Activated naive CD8-positive, alpha-beta T cell treated with anti-CD3 and anti-CD28 coated beads, Interleukin-2, amount 10 ng/mL, durations not matched to agents 7 days and 5 days (primary cell): ENCODE measurements at regions not wholly inside any gene's neighbourhood (a gene's known extent, or its start where the extent isn't known, plus 50 kb on each side); places are given as distances from the start of the nearest gene placed in this dataset.

ENCODE experiments used
- ATAC-seq: fragments of 150-1000 bp; cut with Tn5 transposase; one replicate; pipeline ENCODE4 v1.10.0; 2021; ENCODE audit warnings: low read depth, moderate library complexity
- POLR2A ChIA-PET: fragments of 350-600 bp; sonication (Branson Sonifier 250); formaldehyde crosslinking; loops from one replicate; lab custom pipeline; 2021; ENCODE audit warnings: antibody characterized with exemption; lab: Charles Lee
- DNase-seq: peaks from one replicate; pipeline ENCODE4 v3.0.0; 2021
- H3K27ac Mint-ChIP-seq: one replicate; pipeline ENCODE4 v1.8.0; 2022; ENCODE audit warnings: mild to moderate bottlenecking, mixed read lengths
- H3K27me3 Mint-ChIP-seq: one replicate; pipeline ENCODE4 v1.8.0; 2022; ENCODE audit warnings: mild to moderate bottlenecking, moderate library complexity, mixed read lengths
- H3K36me3 Mint-ChIP-seq: one replicate; pipeline ENCODE4 v1.8.0; 2021; ENCODE audit warnings: mild to moderate bottlenecking, mixed read lengths
- H3K4me1 Mint-ChIP-seq: one replicate; pipeline ENCODE4 v1.8.0; 2021; ENCODE audit warnings: mixed read lengths
- H3K4me3 Mint-ChIP-seq: one replicate; pipeline ENCODE4 v1.8.0; 2022; ENCODE audit warnings: mild to moderate bottlenecking, moderate library complexity, mixed read lengths
- H3K9me3 Mint-ChIP-seq: one replicate; pipeline ENCODE4 v1.8.0; 2021; ENCODE audit warnings: mixed read lengths

- no peak for ATAC-seq
- POLR2A ChIA-PET = no interaction called here
- H3K4me1 Mint-ChIP-seq = no peaks in the 10 kb centered on the region
Measured at GRCh38 chr15:38035701-38036100, 101.3 kb downstream of the TMCO5A start.

GRCh38 chr15:38036790-38037338 is 102.4 kb downstream of the TMCO5A start:
- no peak for ATAC-seq
- no peak for DNase-seq
- POLR2A ChIA-PET = interaction anchor here (0.6 kb wide), 1 partner anchor 57 kb away, joined by 5 read pairs; no protein-coding TSS in a partner anchor
- Mint-ChIP-seq H3K4me3 (no peak overlapping the region), H3K9me3 (no peaks in the 10 kb centered on the region), H3K27ac (no peak overlapping the region), H3K4me1 (no peaks in the 10 kb centered on the region), H3K36me3 (no peaks in the 10 kb centered on the region), H3K27me3 (peaks cover 6% of the 10 kb centered on the region)

More at GRCh38 chr15:38035701-38036100, 101.3 kb downstream of the TMCO5A start:
- Mint-ChIP-seq H3K27me3 (peaks cover 6% of the 10 kb centered on the region), H3K9me3 (peaks cover 5% of the 10 kb centered on the region), H3K36me3 (no peaks in the 10 kb centered on the region), H3K4me3 (no peak overlapping the region), H3K27ac (no peak overlapping the region)
- DNase-seq = no peak

GRCh38 chr15:38038659-38039442 is 104.4 kb downstream of the TMCO5A start:
- H3K9me3 Mint-ChIP-seq = no peaks in the 10 kb centered on the region
- no peak for DNase-seq
- H3K27ac Mint-ChIP-seq = no peak overlapping the region
- H3K27me3 Mint-ChIP-seq = peaks cover 7% of the 10 kb centered on the region
- H3K4me3 Mint-ChIP-seq = no peak overlapping the region
- H3K4me1 Mint-ChIP-seq = peaks cover 3% of the 10 kb centered on the region
- POLR2A ChIA-PET = no interaction called here
- no peaks in the 10 kb centered on the region for H3K36me3 Mint-ChIP-seq
- ATAC-seq = no peak

GRCh38 chr15:38040615-38041014 is 106.2 kb downstream of the TMCO5A start:
- POLR2A ChIA-PET = no interaction called here
- Mint-ChIP-seq H3K4me3 (no peak overlapping the region), H3K36me3 (no peaks in the 10 kb centered on the region), H3K27ac (no peak overlapping the region), H3K4me1 (peaks cover 3% of the 10 kb centered on the region), H3K9me3 (no peaks in the 10 kb centered on the region), H3K27me3 (peaks cover 8% of the 10 kb centered on the region)
- DNase-seq = no peak
- ATAC-seq = no peak

- no peaks in the 10 kb centered on the region for H3K9me3 Mint-ChIP-seq
- H3K27ac Mint-ChIP-seq = no peak overlapping the region
- peaks cover 3% of the 10 kb centered on the region for H3K4me1 Mint-ChIP-seq
- no peak overlapping the region for H3K4me3 Mint-ChIP-seq
- POLR2A ChIA-PET = no interaction called here
- no peak for ATAC-seq
- no peak for DNase-seq
- peaks cover 8% of the 10 kb centered on the region for H3K27me3 Mint-ChIP-seq
- no peaks in the 10 kb centered on the region for H3K36me3 Mint-ChIP-seq
Measured at GRCh38 chr15:38041576-38041975, 107.1 kb downstream of the TMCO5A start.

- no peak overlapping the region for H3K4me3 Mint-ChIP-seq
- DNase-seq = no peak
- H3K27me3 Mint-ChIP-seq = peaks cover 10% of the 10 kb centered on the region
- no peak overlapping the region for H3K27ac Mint-ChIP-seq
- ATAC-seq = no peak
- H3K36me3 Mint-ChIP-seq = no peaks in the 10 kb centered on the region
- peaks cover 3% of the 10 kb centered on the region for H3K4me1 Mint-ChIP-seq
- no peaks in the 10 kb centered on the region for H3K9me3 Mint-ChIP-seq
- POLR2A ChIA-PET = no interaction called here
Measured at GRCh38 chr15:38042211-38042610, 107.8 kb downstream of the TMCO5A start.

- DNase-seq (no peak), ATAC-seq (no peak)
- no peaks in the 10 kb centered on the region for H3K9me3 Mint-ChIP-seq
- no peaks in the 10 kb centered on the region for H3K36me3 Mint-ChIP-seq
- peaks cover 10% of the 10 kb centered on the region for H3K27me3 Mint-ChIP-seq
- POLR2A ChIA-PET = no interaction called here
- H3K27ac Mint-ChIP-seq = no peak overlapping the region
- peaks cover 3% of the 10 kb centered on the region for H3K4me1 Mint-ChIP-seq
- no peak overlapping the region for H3K4me3 Mint-ChIP-seq
Measured at GRCh38 chr15:38042707-38043445, 108.4 kb downstream of the TMCO5A start.

- POLR2A ChIA-PET = no interaction called here
- no peaks in the 10 kb centered on the region for H3K36me3 Mint-ChIP-seq
- H3K27me3 Mint-ChIP-seq = peaks cover 9% of the 10 kb centered on the region
- ATAC-seq = no peak
- H3K4me3 Mint-ChIP-seq = no peak overlapping the region
- peaks cover 3% of the 10 kb centered on the region for H3K4me1 Mint-ChIP-seq
- H3K27ac Mint-ChIP-seq = no peak overlapping the region
- DNase-seq = no peak
- H3K9me3 Mint-ChIP-seq = no peaks in the 10 kb centered on the region
Measured at GRCh38 chr15:38046257-38047051, 112.0 kb downstream of the TMCO5A start.

- POLR2A ChIA-PET = no interaction called here
- Mint-ChIP-seq H3K36me3 (no peaks in the 10 kb centered on the region), H3K4me1 (no peaks in the 10 kb centered on the region), H3K27me3 (peaks cover 9% of the 10 kb centered on the region), H3K9me3 (no peaks in the 10 kb centered on the region), H3K4me3 (no peak overlapping the region), H3K27ac (no peak overlapping the region)
- DNase-seq = no peak
- ATAC-seq = no peak
Measured at GRCh38 chr15:38048001-38048455, 113.6 kb downstream of the TMCO5A start.

- no peaks in the 10 kb centered on the region for H3K4me1 Mint-ChIP-seq
- POLR2A ChIA-PET = no interaction called here
Measured at GRCh38 chr15:38049891-38050290, 115.5 kb downstream of the TMCO5A start.

GRCh38 chr15:38050529-38051448 is 116.3 kb downstream of the TMCO5A start:
- DNase-seq (no peak), ATAC-seq (no peak)
- Mint-ChIP-seq H3K9me3 (no peaks in the 10 kb centered on the region), H3K27me3 (peaks cover 7% of the 10 kb centered on the region), H3K4me1 (no peaks in the 10 kb centered on the region), H3K27ac (no peak overlapping the region), H3K36me3 (no peaks in the 10 kb centered on the region), H3K4me3 (no peak overlapping the region)
- POLR2A ChIA-PET = no interaction called here

More at GRCh38 chr15:38049891-38050290, 115.5 kb downstream of the TMCO5A start:
- ATAC-seq (no peak), DNase-seq (no peak)
- Mint-ChIP-seq H3K9me3 (no peaks in the 10 kb centered on the region), H3K27ac (no peak overlapping the region), H3K4me3 (no peak overlapping the region), H3K36me3 (no peaks in the 10 kb centered on the region), H3K27me3 (peaks cover 7% of the 10 kb centered on the region)

GRCh38 chr15:38053205-38053604 is 118.8 kb downstream of the TMCO5A start:
- Mint-ChIP-seq H3K9me3 (no peaks in the 10 kb centered on the region), H3K27ac (no peak overlapping the region), H3K36me3 (no peaks in the 10 kb centered on the region), H3K4me1 (no peaks in the 10 kb centered on the region), H3K4me3 (no peak overlapping the region), H3K27me3 (peaks cover 5% of the 10 kb centered on the region)
- ATAC-seq = no peak
- no peak for DNase-seq
- POLR2A ChIA-PET = no interaction called here
